PC-3 (cell line): ENCODE measurements at regions not wholly inside any gene's neighbourhood (a gene's known extent, or its start where the extent isn't known, plus 50 kb on each side); places are given as distances from the start of the nearest gene placed in this dataset.

Experiments
- CTCF ChIP-seq: fragments of 300-600 bp; sonication (generic); conservative IDR thresholded peaks from 2 replicates; pipeline ENCODE4 v1.5.1; 2017; ENCODE audit warnings: antibody characterized with exemption, low read depth, mild to moderate bottlenecking, low read length
- EZH2phosphoT487 ChIP-seq: fragments of 300-600 bp; sonication (generic); IDR thresholded peaks from 2 replicates; pipeline ENCODE4 v1.6.1; 2018; ENCODE audit warnings: mild to moderate bottlenecking, antibody characterized with exemption, low read length, borderline replicate concordance

GRCh38 chr2:217062768-217063167 lies 202.9 kb upstream of the TNP1 start:
- TF ChIP-seq CTCF (no peak), EZH2phosphoT487 (no peak)
